ENCODE measurements at regions not wholly inside any gene's neighbourhood (a gene's known extent, or its start where the extent isn't known, plus 50 kb on each side); places are given as distances from the start of the nearest gene placed in this dataset.
A peak's percentile ranks its signal among the peaks of the same experiment; 100 is the strongest.

GRCh38 chr2:133884739-133885381, 316.6 kb upstream of the NCKAP5 start:
- no peak overlapping the region for H3K27ac ChIP-seq
- no peak overlapping the region for H3K4me3 ChIP-seq
- H3K4me1 ChIP-seq: peaks cover 6 to 7% of the 10 kb centered on the region in 2 donors
- H3K9me3 ChIP-seq: no peaks in the 10 kb centered on the region
- TF ChIP-seq POLR2A (IDR thresholded peaks at IDR 0.05): no peak
- no peak for TF ChIP-seq POLR2AphosphoS5 (IDR thresholded peaks at IDR 0.05)
- TF ChIP-seq, protein P1, sequence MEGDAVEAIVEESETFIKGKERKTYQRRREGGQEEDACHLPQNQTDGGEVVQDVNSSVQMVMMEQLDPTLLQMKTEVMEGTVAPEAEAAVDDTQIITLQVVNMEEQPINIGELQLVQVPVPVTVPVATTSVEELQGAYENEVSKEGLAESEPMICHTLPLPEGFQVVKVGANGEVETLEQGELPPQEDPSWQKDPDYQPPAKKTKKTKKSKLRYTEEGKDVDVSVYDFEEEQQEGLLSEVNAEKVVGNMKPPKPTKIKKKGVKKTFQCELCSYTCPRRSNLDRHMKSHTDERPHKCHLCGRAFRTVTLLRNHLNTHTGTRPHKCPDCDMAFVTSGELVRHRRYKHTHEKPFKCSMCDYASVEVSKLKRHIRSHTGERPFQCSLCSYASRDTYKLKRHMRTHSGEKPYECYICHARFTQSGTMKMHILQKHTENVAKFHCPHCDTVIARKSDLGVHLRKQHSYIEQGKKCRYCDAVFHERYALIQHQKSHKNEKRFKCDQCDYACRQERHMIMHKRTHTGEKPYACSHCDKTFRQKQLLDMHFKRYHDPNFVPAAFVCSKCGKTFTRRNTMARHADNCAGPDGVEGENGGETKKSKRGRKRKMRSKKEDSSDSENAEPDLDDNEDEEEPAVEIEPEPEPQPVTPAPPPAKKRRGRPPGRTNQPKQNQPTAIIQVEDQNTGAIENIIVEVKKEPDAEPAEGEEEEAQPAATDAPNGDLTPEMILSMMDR (IDR thresholded peaks at IDR 0.05): no peak
- intact Hi-C loops (cut with DNase I; ENCODE audit: low total_unique reads): loop anchor here (10.0 kb wide), 3 partner anchors 240 to 540 kb away; no protein-coding TSS in a partner anchor
- H3K36me3 ChIP-seq: no peaks in the 10 kb centered on the region
- H3K27me3 ChIP-seq: no peaks in the 10 kb centered on the region
- no peak for DNase-seq (ENCODE audit: low spot score in 2 of 2)

DNA sequence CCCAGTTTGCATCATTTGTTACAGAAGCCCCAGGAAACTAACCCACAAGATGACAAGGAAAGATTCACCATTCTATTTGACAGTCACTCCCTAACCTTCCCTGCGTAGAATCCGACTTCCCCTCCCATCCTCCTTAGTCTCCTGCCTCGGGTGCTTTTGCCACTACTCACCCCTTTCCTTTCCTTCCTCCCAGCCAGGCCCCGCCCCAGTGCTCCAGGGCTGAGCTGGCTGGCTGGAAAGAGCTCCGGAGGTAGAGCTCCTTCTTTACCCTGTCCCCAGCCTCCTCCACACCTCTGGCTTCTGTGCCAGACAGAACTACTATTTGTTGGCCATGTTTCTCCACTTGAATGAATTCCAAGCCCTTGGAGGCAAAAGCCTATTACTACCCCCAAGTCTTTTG, 317.6 kb upstream of the NCKAP5 start:
- Histone ChIP-seq H3K9me3 (no peaks in the 10 kb centered on the region), H3K36me3 (no peaks in the 10 kb centered on the region), H3K4me1 (peaks cover 6 to 7% of the 10 kb centered on the region in 2 donors), H3K4me3 (no peak overlapping the region), H3K27ac (peak overlapping the region in 1 of 2 donors; percentile 18), H3K27me3 (no peaks in the 10 kb centered on the region)
- TF ChIP-seq POLR2A (IDR thresholded peaks at IDR 0.05) (no peak), POLR2AphosphoS5 (IDR thresholded peaks at IDR 0.05) (no peak)
- TF ChIP-seq, protein P1 (IDR thresholded peaks at IDR 0.05): no peak
- intact Hi-C loops (cut with DNase I; ENCODE audit: low total_unique reads): loop anchor here (10.0 kb wide), 3 partner anchors 239 to 539 kb away; no protein-coding TSS in a partner anchor
- no peak for DNase-seq (ENCODE audit: low spot score in 2 of 2)

DNA sequence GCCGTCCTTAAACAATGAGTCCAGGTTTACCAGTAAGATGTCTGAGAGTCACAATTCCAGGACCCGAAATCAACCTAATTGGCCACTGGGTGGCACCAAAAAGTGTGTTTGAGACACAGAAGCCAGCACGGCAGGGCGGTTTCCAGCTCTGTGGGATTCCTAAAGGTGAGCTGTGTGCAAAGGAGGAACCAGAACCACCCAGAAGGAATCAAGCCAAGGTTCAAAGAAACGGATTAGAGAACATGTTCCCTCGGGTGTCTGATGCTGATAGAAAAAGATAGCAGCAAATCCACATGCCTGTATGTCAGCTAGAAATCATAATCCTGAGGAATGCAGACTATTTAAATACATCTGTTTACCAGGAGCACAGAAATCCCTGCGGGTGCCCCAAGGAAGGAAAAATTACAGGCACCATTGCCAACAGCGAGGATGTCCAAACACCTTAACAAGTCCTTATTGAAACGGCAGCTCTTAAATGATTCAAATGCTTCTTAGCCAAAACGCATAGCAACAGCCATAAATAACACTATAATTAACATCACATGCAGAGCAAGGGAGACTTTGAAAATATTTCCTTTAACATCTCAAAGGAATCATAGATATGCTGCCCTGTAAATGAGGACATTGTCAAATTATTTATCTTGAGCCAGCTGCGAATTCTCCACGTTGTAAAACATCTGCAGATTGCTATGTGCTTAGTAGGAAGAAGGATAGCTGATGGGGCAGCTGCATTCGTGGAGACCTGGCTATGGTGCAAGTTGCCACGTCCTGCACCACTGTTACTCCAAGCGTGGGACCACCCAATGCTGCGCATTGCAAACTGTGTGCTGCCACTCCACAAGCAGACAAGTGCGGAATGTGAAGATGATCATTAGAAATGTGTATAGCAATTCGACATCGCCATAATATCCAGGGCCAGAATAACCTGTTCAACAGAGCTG, 318.7 kb upstream of the NCKAP5 start:
- Histone ChIP-seq H3K27ac (peak overlapping the region in 1 of 2 donors; percentile 26), H3K27me3 (no peaks in the 10 kb centered on the region), H3K4me1 (peaks cover 6 to 7% of the 10 kb centered on the region in 2 donors), H3K36me3 (no peaks in the 10 kb centered on the region), H3K9me3 (no peaks in the 10 kb centered on the region), H3K4me3 (peak overlapping the region in 1 of 3 donors; percentile 12)
- intact Hi-C loops (cut with DNase I; ENCODE audit: low total_unique reads): loop anchor here (10.0 kb wide), 3 partner anchors 238 to 538 kb away; no protein-coding TSS in a partner anchor
- TF ChIP-seq, protein P1 (IDR thresholded peaks at IDR 0.05): peak; percentile 31 to 69 (median 68)
- TF ChIP-seq POLR2A (IDR thresholded peaks at IDR 0.05) (no peak), POLR2AphosphoS5 (IDR thresholded peaks at IDR 0.05) (no peak)
- peak; percentile 75 to 81 for DNase-seq (ENCODE audit: low spot score in 2 of 2)

DNA sequence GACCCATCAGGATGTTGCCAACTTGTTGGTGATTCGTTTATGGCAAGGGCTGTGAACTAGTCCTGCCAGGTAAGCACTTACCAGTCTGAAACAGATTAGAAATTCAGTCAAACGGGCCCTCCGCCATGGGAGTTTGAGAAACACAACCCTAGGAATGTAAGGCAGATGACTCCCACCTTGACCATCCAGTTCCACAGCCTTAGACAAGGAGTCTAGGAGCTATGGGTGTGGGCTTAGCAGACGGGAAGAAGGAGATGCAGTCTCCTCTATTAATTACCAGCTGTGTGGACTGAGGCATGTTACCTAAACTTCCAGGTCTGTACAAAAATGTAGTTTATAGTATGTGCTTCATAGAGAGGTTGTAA, 319.4 kb upstream of the NCKAP5 start:
- intact Hi-C loops (cut with DNase I; ENCODE audit: low total_unique reads): loop anchor here (10.0 kb wide), 3 partner anchors 237 to 537 kb away; no protein-coding TSS in a partner anchor
- DNase-seq (ENCODE audit: low spot score in 2 of 2): no peak
- no peak for TF ChIP-seq POLR2A (IDR thresholded peaks at IDR 0.05)
- no peak for TF ChIP-seq POLR2AphosphoS5 (IDR thresholded peaks at IDR 0.05)
- TF ChIP-seq, protein P1 (IDR thresholded peaks at IDR 0.05): no peak
- H3K27ac ChIP-seq: no peak overlapping the region
- H3K9me3 ChIP-seq: no peaks in the 10 kb centered on the region
- no peaks in the 10 kb centered on the region for H3K36me3 ChIP-seq
- H3K27me3 ChIP-seq: no peaks in the 10 kb centered on the region
- H3K4me3 ChIP-seq: no peak overlapping the region
- peaks cover 6 to 7% of the 10 kb centered on the region in 2 donors for H3K4me1 ChIP-seq
